ENCODE measurements at regions not wholly inside any gene's neighbourhood (a gene's known extent, or its start where the extent isn't known, plus 50 kb on each side); places are given as distances from the start of the nearest gene placed in this dataset.

DNA sequence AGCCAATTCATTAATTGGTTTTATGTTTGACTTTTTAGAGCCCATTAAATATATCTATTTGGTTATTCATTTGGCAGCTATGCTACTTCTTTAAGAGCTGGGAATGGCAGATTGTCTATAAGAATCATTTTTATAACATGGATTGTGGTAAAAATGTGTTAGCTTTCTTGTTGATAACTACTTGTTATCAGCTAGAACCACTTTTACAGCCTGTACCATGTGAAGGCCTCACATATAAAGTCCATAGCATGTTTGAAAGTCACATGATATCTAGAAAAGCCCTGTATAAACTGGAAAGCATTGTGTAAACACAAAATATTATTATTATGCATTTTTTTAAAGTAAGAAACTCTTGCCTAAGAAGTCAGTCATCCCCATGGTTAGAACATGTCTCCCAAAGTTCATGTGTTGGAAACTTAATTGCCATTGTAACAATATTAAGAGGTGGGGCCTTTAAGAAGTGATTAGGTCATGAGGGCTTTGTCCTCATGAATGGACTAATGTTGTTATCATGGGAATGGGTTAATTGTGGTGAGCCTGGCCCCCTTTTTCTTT is 110.9 kb upstream of the BMP2K start:
- H3K9ac ChIP-seq (replicated peaks; ENCODE audit: extremely low read depth, insufficient read depth, low read length): no peak overlapping the region
- no peaks in the 10 kb centered on the region for H3K36me3 ChIP-seq (ENCODE audit: control insufficient read depth in 2 of 2, extremely low read depth in 1 of 2, insufficient read depth in 2 of 2, low read length in 2 of 2)
- ChIA-PET CTCF (interaction anchor here (1.2 kb wide), 1 partner anchor 18 kb away, joined by 3 read pairs; no protein-coding TSS in a partner anchor), POLR2A (no interaction called here)
- DNase-seq (ENCODE audit: low read depth, low spot score) (no peak), FAIRE-seq (no peak)
- dilution Hi-C loops (cut with MboI; ENCODE audit: extremely low pct_ligation_motif_present, low sequenced_read_pairs): no loop called here
- TF ChIP-seq, protein P1, sequence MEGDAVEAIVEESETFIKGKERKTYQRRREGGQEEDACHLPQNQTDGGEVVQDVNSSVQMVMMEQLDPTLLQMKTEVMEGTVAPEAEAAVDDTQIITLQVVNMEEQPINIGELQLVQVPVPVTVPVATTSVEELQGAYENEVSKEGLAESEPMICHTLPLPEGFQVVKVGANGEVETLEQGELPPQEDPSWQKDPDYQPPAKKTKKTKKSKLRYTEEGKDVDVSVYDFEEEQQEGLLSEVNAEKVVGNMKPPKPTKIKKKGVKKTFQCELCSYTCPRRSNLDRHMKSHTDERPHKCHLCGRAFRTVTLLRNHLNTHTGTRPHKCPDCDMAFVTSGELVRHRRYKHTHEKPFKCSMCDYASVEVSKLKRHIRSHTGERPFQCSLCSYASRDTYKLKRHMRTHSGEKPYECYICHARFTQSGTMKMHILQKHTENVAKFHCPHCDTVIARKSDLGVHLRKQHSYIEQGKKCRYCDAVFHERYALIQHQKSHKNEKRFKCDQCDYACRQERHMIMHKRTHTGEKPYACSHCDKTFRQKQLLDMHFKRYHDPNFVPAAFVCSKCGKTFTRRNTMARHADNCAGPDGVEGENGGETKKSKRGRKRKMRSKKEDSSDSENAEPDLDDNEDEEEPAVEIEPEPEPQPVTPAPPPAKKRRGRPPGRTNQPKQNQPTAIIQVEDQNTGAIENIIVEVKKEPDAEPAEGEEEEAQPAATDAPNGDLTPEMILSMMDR (IDR thresholded peaks at IDR 0.05; ENCODE audit: extremely low read depth in 1 of 2, insufficient read depth in 1 of 2, low read depth in 1 of 2, low read length in 2 of 2): no peak
- TF ChIP-seq JUN (IDR thresholded peaks at IDR 0.05; ENCODE audit: borderline replicate concordance, insufficient read depth, insufficient read length, low read depth) (no peak), EZH2 (IDR thresholded peaks at IDR 0.05; ENCODE audit: borderline replicate concordance, low read depth, low read length, severe bottlenecking) (no peak), POLR2AphosphoS5 (IDR thresholded peaks at IDR 0.05; ENCODE audit: insufficient read depth, low read depth, low read length) (no peak), GATA2 (IDR thresholded peaks at IDR 0.05; ENCODE audit: insufficient read depth, insufficient read length, low read depth, low read length) (no peak), MYC (IDR thresholded peaks at IDR 0.05; ENCODE audit: low read depth, low read length) (no peak), FOS (IDR thresholded peaks at IDR 0.05; ENCODE audit: borderline replicate concordance, insufficient read depth, low read length) (no peak), POLR2A (IDR thresholded peaks at IDR 0.05; ENCODE audit: low read depth, low read length) (no peak)
- TF ChIP-seq, protein P2, sequence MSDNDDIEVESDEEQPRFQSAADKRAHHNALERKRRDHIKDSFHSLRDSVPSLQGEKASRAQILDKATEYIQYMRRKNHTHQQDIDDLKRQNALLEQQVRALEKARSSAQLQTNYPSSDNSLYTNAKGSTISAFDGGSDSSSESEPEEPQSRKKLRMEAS (IDR thresholded peaks at IDR 0.05; ENCODE audit: insufficient read depth, insufficient read length): no peak
- H3K79me2 ChIP-seq (ENCODE audit: control insufficient read depth, insufficient read depth, low read length): no peaks in the 10 kb centered on the region
- peaks cover 47% of the 10 kb centered on the region for H3K4me1 ChIP-seq (ENCODE audit: control insufficient read depth, extremely low read depth, insufficient read depth, low read length)
- no peaks in the 10 kb centered on the region for H4K20me1 ChIP-seq (replicated peaks; ENCODE audit: control insufficient read depth, extremely low read depth, insufficient read depth, low read length)
- no peak overlapping the region for H3K4me2 ChIP-seq (ENCODE audit: insufficient read depth, low read length)
- H3K27me3 ChIP-seq (ENCODE audit: control insufficient read depth in 2 of 2, insufficient read depth in 2 of 2, low read length in 2 of 2): no peaks in the 10 kb centered on the region
- no peaks in the 10 kb centered on the region for H3K9me3 ChIP-seq (replicated peaks; ENCODE audit: control insufficient read depth, insufficient read depth, low read length)
- no peaks in the 10 kb centered on the region for H3K9me1 ChIP-seq (replicated peaks; ENCODE audit: control insufficient read depth, extremely low read depth, insufficient read depth, low read length)
- no TSS peak for BruUV-seq (replicated peaks)
- intact Hi-C loops (cut with micrococcal nuclease): no loop called here
- H3K27ac ChIP-seq (ENCODE audit: insufficient read depth, low read depth, low read length): no peak overlapping the region
- no peak overlapping the region for H3K4me3 ChIP-seq (replicated peaks in 1 of 3; ENCODE audit: insufficient read depth in 1 of 3, low read depth in 1 of 3, low read length in 3 of 3)
- no peak overlapping the region for H2AFZ ChIP-seq (ENCODE audit: low read depth, low read length)

All from endothelial cell of umbilical vein (primary cell).